ENCODE measurements at regions not wholly inside any gene's neighbourhood (a gene's known extent, or its start where the extent isn't known, plus 50 kb on each side); places are given as distances from the start of the nearest gene placed in this dataset.

GRCh38 chr13:62908321-62908720 lies 1492.7 kb upstream of the PCDH20 start:
- TF ChIP-seq CTCF (IDR thresholded peaks at IDR 0.05; ENCODE audit: low read depth, low read length, missing input control) = no peak
- TF ChIP-seq, protein P1, sequence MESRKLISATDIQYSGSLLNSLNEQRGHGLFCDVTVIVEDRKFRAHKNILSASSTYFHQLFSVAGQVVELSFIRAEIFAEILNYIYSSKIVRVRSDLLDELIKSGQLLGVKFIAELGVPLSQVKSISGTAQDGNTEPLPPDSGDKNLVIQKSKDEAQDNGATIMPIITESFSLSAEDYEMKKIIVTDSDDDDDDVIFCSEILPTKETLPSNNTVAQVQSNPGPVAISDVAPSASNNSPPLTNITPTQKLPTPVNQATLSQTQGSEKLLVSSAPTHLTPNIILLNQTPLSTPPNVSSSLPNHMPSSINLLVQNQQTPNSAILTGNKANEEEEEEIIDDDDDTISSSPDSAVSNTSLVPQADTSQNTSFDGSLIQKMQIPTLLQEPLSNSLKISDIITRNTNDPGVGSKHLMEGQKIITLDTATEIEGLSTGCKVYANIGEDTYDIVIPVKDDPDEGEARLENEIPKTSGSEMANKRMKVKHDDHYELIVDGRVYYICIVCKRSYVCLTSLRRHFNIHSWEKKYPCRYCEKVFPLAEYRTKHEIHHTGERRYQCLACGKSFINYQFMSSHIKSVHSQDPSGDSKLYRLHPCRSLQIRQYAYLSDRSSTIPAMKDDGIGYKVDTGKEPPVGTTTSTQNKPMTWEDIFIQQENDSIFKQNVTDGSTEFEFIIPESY (IDR thresholded peaks at IDR 0.05) = no peak
- no peak for TF ChIP-seq YY1 (IDR thresholded peaks at IDR 0.05)
- no peak for TF ChIP-seq REST (IDR thresholded peaks at IDR 0.05)
- TF ChIP-seq GABPA (IDR thresholded peaks at IDR 0.05 in 1 of 2, conservative IDR thresholded peaks at IDR 0.05 in 1 of 2) = no peak

All from liver (tissue), 3 donors.